SU-DHL-6 (cell line): ENCODE measurements at regions not wholly inside any gene's neighbourhood (a gene's known extent, or its start where the extent isn't known, plus 50 kb on each side); places are given as distances from the start of the nearest gene placed in this dataset.

ENCODE experiments used
- H2AFZ ChIP-seq: fragments of 200-600 bp; sonication (generic); 2 replicates; pipeline ENCODE4 v1.6.1; 2014; ENCODE audit warnings: low read depth, mild to moderate bottlenecking, moderate library complexity, mixed read lengths, antibody characterized with exemption, low read length; ENCODE audit not compliant: severe bottlenecking
- H3F3A ChIP-seq: fragments of 200-600 bp; shearing (Covaris generic); 2 replicates; pipeline ENCODE4 v1.6.0; 2016; ENCODE audit warnings: antibody characterized with exemption, mild to moderate bottlenecking; ENCODE audit not compliant: insufficient read depth
- H3K27ac ChIP-seq: fragments of 200-600 bp; sonication (generic); 2 replicates; pipeline ENCODE4 v1.5.1; 2016; ENCODE audit warnings: low read depth, mild to moderate bottlenecking, low read length, moderate library complexity, mixed read lengths
- H3K27me3 ChIP-seq: fragments of 200-600 bp; sonication (generic), shearing (Covaris generic); 2 replicates; pipeline ENCODE4 v1.6.0; 2014; ENCODE audit warnings: mild to moderate bottlenecking, low read length
- H3K36me3 ChIP-seq: fragments of 200-600 bp; sonication (generic); 2 replicates; pipeline ENCODE4 v1.6.1; 2014; ENCODE audit warnings: mild to moderate bottlenecking, low read length, mixed read lengths
- H3K4me2 ChIP-seq: fragments of 300-600, 200-600 bp; shearing (Covaris generic), sonication (generic); 2 replicates; pipeline ENCODE4 v1.6.0; 2014; ENCODE audit warnings: low read length, low read depth, mild to moderate bottlenecking; ENCODE audit not compliant: poor library complexity, severe bottlenecking
- H3K4me3 ChIP-seq: fragments of 200-600 bp; sonication (generic); 2 replicates; pipeline ENCODE4 v1.5.1; 2014; ENCODE audit warnings: antibody characterized with exemption, low read length, mild to moderate bottlenecking, mixed read lengths; ENCODE audit not compliant: insufficient read depth, poor library complexity, severe bottlenecking
- H3K79me2 ChIP-seq: fragments of 200-600 bp; sonication (generic); 2 replicates; pipeline ENCODE4 v1.6.1; 2014; ENCODE audit warnings: mild to moderate bottlenecking, low read length, moderate library complexity; ENCODE audit not compliant: insufficient read depth
- H3K9ac ChIP-seq: fragments of 200-600 bp; sonication (generic); 2 replicates; pipeline ENCODE4 v1.7.0; 2014; ENCODE audit warnings: mild to moderate bottlenecking, low read length
- H3K9me2 ChIP-seq: fragments of 200-600 bp; sonication (generic); replicated peaks from 2 replicates; pipeline ENCODE4 v1.6.1; 2014; ENCODE audit warnings: low read length; ENCODE audit not compliant: insufficient read depth
- H3K9me3 ChIP-seq: fragments of 200-600 bp; sonication (generic); 2 replicates; pipeline ENCODE4 v1.6.1; 2014; ENCODE audit warnings: low read length, mixed read lengths; ENCODE audit not compliant: insufficient read depth
- H4K20me1 ChIP-seq: fragments of 200-600 bp; sonication (generic); 2 replicates; pipeline ENCODE4 v1.6.1; 2014; ENCODE audit warnings: low read depth, mild to moderate bottlenecking, antibody characterized with exemption, low read length, moderate library complexity, mixed read lengths
- EZH2phosphoT487 ChIP-seq: fragments of 200-600 bp; sonication (generic), shearing (Covaris generic); conservative IDR thresholded peaks from 2 replicates; pipeline ENCODE4 v1.6.1; 2018; ENCODE audit warnings: mild to moderate bottlenecking, antibody characterized with exemption, low read length, moderate library complexity, mixed read lengths
- TF ChIP-seq, protein P1 (sequence below): fragments of 200-600 bp; sonication (generic); IDR thresholded peaks from one replicate; pipeline ENCODE4 v1.5.1; 2017; ENCODE audit warnings: antibody characterized with exemption, mild to moderate bottlenecking, low read length, moderate library complexity; ENCODE audit not compliant: insufficient read depth, poor library complexity, severe bottlenecking

GRCh38 chr12:124168016-124168786 is 126.7 kb upstream of the RFLNA start:
- Histone ChIP-seq H3K9ac (no peak overlapping the region), H3K9me2 (no peaks in the 10 kb centered on the region), H3F3A (no peaks in the 10 kb centered on the region), H3K4me2 (no peak overlapping the region), H3K36me3 (no peaks in the 10 kb centered on the region), H3K4me3 (no peak overlapping the region), H3K9me3 (no peaks in the 10 kb centered on the region), H4K20me1 (no peaks in the 10 kb centered on the region), H3K27me3 (no peaks in the 10 kb centered on the region), H2AFZ (no peak overlapping the region), H3K79me2 (no peaks in the 10 kb centered on the region), H3K27ac (no peak overlapping the region)
- TF ChIP-seq, protein P1, sequence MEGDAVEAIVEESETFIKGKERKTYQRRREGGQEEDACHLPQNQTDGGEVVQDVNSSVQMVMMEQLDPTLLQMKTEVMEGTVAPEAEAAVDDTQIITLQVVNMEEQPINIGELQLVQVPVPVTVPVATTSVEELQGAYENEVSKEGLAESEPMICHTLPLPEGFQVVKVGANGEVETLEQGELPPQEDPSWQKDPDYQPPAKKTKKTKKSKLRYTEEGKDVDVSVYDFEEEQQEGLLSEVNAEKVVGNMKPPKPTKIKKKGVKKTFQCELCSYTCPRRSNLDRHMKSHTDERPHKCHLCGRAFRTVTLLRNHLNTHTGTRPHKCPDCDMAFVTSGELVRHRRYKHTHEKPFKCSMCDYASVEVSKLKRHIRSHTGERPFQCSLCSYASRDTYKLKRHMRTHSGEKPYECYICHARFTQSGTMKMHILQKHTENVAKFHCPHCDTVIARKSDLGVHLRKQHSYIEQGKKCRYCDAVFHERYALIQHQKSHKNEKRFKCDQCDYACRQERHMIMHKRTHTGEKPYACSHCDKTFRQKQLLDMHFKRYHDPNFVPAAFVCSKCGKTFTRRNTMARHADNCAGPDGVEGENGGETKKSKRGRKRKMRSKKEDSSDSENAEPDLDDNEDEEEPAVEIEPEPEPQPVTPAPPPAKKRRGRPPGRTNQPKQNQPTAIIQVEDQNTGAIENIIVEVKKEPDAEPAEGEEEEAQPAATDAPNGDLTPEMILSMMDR, result no peak
- TF ChIP-seq EZH2phosphoT487, result no peak

DNA sequence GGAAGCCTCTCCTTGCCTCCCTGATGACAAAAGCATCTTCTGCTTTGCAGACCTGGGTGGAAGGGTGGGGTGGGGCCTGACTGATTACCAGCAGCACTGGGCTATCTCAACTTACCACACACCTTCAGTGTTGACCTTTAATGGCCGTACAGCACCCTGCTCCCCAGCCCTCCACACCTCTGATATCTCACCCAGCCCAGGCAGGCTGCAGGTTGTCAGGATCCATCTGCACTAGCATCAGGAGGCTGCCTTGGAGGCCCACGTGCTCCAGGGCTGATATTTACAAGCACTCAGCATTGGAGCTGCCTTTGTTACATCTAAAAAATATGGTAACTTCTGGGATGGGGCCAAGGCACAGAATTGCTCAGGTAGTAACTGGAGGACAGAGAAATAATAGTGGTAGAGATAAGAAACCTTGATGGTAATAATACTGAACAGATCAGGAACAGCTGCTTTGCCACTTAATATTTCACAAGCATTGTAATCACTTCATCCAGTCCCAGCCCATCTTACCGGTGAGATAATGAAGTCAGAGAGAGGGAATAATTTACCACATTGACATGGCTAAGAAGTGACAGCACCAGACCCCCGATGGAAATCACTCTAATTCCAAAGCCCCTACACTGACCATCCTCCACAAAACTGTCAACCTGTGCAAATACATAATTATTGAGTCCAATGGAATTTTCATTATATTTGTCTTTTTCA is 125.2 kb upstream of the RFLNA start:
- H2AFZ ChIP-seq, result no peak overlapping the region
- no peak overlapping the region for H3K27ac ChIP-seq
- H3K27me3 ChIP-seq, result no peaks in the 10 kb centered on the region
- H3K9me2 ChIP-seq, result no peaks in the 10 kb centered on the region
- no peaks in the 10 kb centered on the region for H3K36me3 ChIP-seq
- no peak overlapping the region for H3K4me3 ChIP-seq
- no peak for TF ChIP-seq EZH2phosphoT487
- TF ChIP-seq, protein P1, result no peak
- H3K9me3 ChIP-seq, result no peaks in the 10 kb centered on the region
- H3F3A ChIP-seq, result no peaks in the 10 kb centered on the region
- no peaks in the 10 kb centered on the region for H4K20me1 ChIP-seq
- H3K9ac ChIP-seq, result no peak overlapping the region
- no peak overlapping the region for H3K4me2 ChIP-seq
- H3K79me2 ChIP-seq, result no peaks in the 10 kb centered on the region

GRCh38 chr12:124170760-124171159 is 124.1 kb upstream of the RFLNA start:
- no peaks in the 10 kb centered on the region for H3K9me3 ChIP-seq
- H3K9me2 ChIP-seq, result no peaks in the 10 kb centered on the region
- H3K79me2 ChIP-seq, result no peaks in the 10 kb centered on the region
- H3K9ac ChIP-seq, result no peak overlapping the region
- no peaks in the 10 kb centered on the region for H4K20me1 ChIP-seq
- H3K4me2 ChIP-seq, result no peak overlapping the region
- no peaks in the 10 kb centered on the region for H3K36me3 ChIP-seq
- TF ChIP-seq, protein P1, result no peak
- no peak for TF ChIP-seq EZH2phosphoT487
- H3F3A ChIP-seq, result no peaks in the 10 kb centered on the region
- H2AFZ ChIP-seq, result no peak overlapping the region
- H3K27me3 ChIP-seq, result no peaks in the 10 kb centered on the region
- no peak overlapping the region for H3K4me3 ChIP-seq
- no peak overlapping the region for H3K27ac ChIP-seq
